SK-N-SH (cell line): ENCODE measurements at regions not wholly inside any gene's neighbourhood (a gene's known extent, or its start where the extent isn't known, plus 50 kb on each side); places are given as distances from the start of the nearest gene placed in this dataset.

ENCODE experiments used
- CTCF ChIA-PET: fragments of 300-600, 350-600 bp; formaldehyde crosslinking; extraction: SDS; loops from one replicate; lab custom pipeline; 2021; lab: Yijun Ruan, JAX
- POLR2A ChIA-PET: fragments of 350-600 bp; sonication (Branson Sonifier 250); formaldehyde crosslinking; extraction: SDS; loops from one replicate; lab custom pipeline; 2020; ENCODE audit warnings: antibody characterized with exemption, inconsistent platforms; lab: Yijun Ruan, JAX
- DNase-seq: peaks from one replicate; pipeline ENCODE4 v3.0.0; 2012
- H2AFZ ChIP-seq: fragments of 200-600 bp; sonication (generic); 2 replicates; pipeline ENCODE4 v1.8.1; 2016; ENCODE audit warnings: antibody characterized with exemption, mild to moderate bottlenecking, low read depth
- H3F3A ChIP-seq: fragments of 200-600 bp; sonication (generic); replicated peaks from 2 replicates; pipeline ENCODE3; 2016; ENCODE audit warnings: antibody characterized with exemption, mild to moderate bottlenecking; ENCODE audit not compliant: insufficient read depth
- H3K27ac ChIP-seq, 2 experiments: fragments of 200-500 bp in 1 of 2; fragments of 200-600 bp in 1 of 2; sonication (Bioruptor generic) in 1 of 2; sonication (generic), shearing (Covaris generic) in 1 of 2; 2 replicates each; pipeline versions ENCODE4 v1.5.1 to v1.6.1; 2014 to 2016; ENCODE audit warnings: low read depth in 2 of 2, inconsistent platforms in 1 of 2, low read length in 1 of 2, mild to moderate bottlenecking in 1 of 2, mixed read lengths in 1 of 2
- H3K27me3 ChIP-seq: fragments of 200-600 bp; sonication (generic), shearing (Covaris generic); 2 replicates; pipeline ENCODE4 v1.6.1; 2016; ENCODE audit warnings: mixed run types; ENCODE audit not compliant: insufficient read depth
- H3K36me3 ChIP-seq, 2 experiments: fragments of 200-500 bp in 1 of 2; fragments of 200-600 bp in 1 of 2; sonication (Bioruptor generic) in 1 of 2; sonication (generic) in 1 of 2; replicated peaks in 1 of 2; 2 replicates each; pipeline versions ENCODE3 to v1.5.1; 2014 to 2016; ENCODE audit warnings: low read length in 1 of 2, mild to moderate bottlenecking in 1 of 2; ENCODE audit not compliant: insufficient read depth in 2 of 2, control insufficient read depth in 1 of 2
- H3K4me1 ChIP-seq, 2 experiments: fragments of 200-500 bp in 1 of 2; fragments of 200-600 bp in 1 of 2; sonication (Bioruptor generic) in 1 of 2; sonication (generic), shearing (Covaris generic) in 1 of 2; 2 replicates each; pipeline versions ENCODE4 v1.5.1 to v1.6.1; 2014 to 2016; ENCODE audit warnings: low read depth in 1 of 2, low read length in 1 of 2, mixed run types in 1 of 2; ENCODE audit not compliant: insufficient read depth in 2 of 2, control insufficient read depth in 1 of 2
- H3K4me2 ChIP-seq: fragments of 200-600 bp; sonication (generic), shearing (Covaris generic); 2 replicates; pipeline ENCODE4 v1.6.1; 2017; ENCODE audit warnings: mixed run types
- H3K4me3 ChIP-seq, 2 experiments: fragments of 200-500 bp in 1 of 2; fragments of 200-600 bp in 1 of 2; sonication (Bioruptor generic) in 1 of 2; sonication (generic), shearing (Covaris generic) in 1 of 2; 2 replicates each; pipeline versions ENCODE4 v1.5.1 to v1.8.1; 2014 to 2016; ENCODE audit warnings: low read depth in 2 of 2, inconsistent platforms in 1 of 2, low read length in 1 of 2, mild to moderate bottlenecking in 1 of 2, mixed read lengths in 1 of 2, moderate library complexity in 1 of 2
- H3K79me2 ChIP-seq: fragments of 200-600 bp; sonication (generic); 2 replicates; pipeline ENCODE4 v1.8.1; 2017; ENCODE audit warnings: mild to moderate bottlenecking; ENCODE audit not compliant: insufficient read depth
- H3K9ac ChIP-seq: fragments of 200-600 bp; sonication (generic); 2 replicates; pipeline ENCODE4 v1.6.1; 2017; ENCODE audit warnings: mixed run types
- H3K9me2 ChIP-seq: fragments of 200-600 bp; sonication (generic); 2 replicates; pipeline ENCODE4 v1.6.1; 2017; ENCODE audit warnings: mixed run types
- H3K9me3 ChIP-seq: fragments of 200-600 bp; sonication (generic); 2 replicates; pipeline ENCODE4 v1.6.1; 2017; ENCODE audit warnings: mixed run types, mild to moderate bottlenecking, moderate library complexity
- H4K20me1 ChIP-seq: fragments of 200-600 bp; sonication (generic); 2 replicates; pipeline ENCODE4 v1.6.1; 2017; ENCODE audit warnings: mild to moderate bottlenecking, mixed run types; ENCODE audit not compliant: insufficient read depth
- CHD2 ChIP-seq: fragments of 150-350 bp; IDR thresholded peaks from 2 replicates; pipeline ENCODE4 v1.6.1; 2018; ENCODE audit warnings: low read length; ENCODE audit not compliant: partially characterized antibody
- CTCF ChIP-seq: fragments of 200-600 bp; sonication (generic); IDR thresholded peaks from 2 replicates; pipeline ENCODE4 v1.6.1; 2017; ENCODE audit warnings: antibody characterized with exemption, mild to moderate bottlenecking, moderate library complexity
- ELF1 ChIP-seq: IDR thresholded peaks from 2 replicates; pipeline ENCODE4 v1.4.0; 2012
- EP300 ChIP-seq, 2 experiments: IDR thresholded peaks; 2 replicates each; pipeline versions ENCODE4 v1.4.0 to v1.6.1; 2012; ENCODE audit warnings: borderline replicate concordance in 1 of 2, low read depth in 1 of 2, low read length in 1 of 2
- FOXJ3 ChIP-seq: sonication (generic); formaldehyde crosslinking; IDR thresholded peaks from 2 replicates; pipeline ENCODE4 v1.5.1; 2020; ENCODE audit warnings: mild to moderate bottlenecking, missing genetic modification reagents
- GATA2 ChIP-seq: sonication (generic); formaldehyde crosslinking; IDR thresholded peaks from 2 replicates; pipeline ENCODE4 v1.5.0; 2020; ENCODE audit warnings: mild to moderate bottlenecking, missing genetic modification reagents
- MEF2A ChIP-seq: IDR thresholded peaks from 2 replicates; pipeline ENCODE4 v1.4.0; 2012; ENCODE audit warnings: low read depth, borderline replicate concordance
- RAD21 ChIP-seq: IDR thresholded peaks from 2 replicates; pipeline ENCODE4 v1.6.1; 2012; ENCODE audit warnings: mild to moderate bottlenecking, low read length
- RCOR1 ChIP-seq: fragments of 150-350 bp; IDR thresholded peaks from 2 replicates; pipeline ENCODE4 v1.6.1; 2017; ENCODE audit warnings: antibody characterized with exemption, low read length
- RFX5 ChIP-seq: IDR thresholded peaks from 2 replicates; pipeline ENCODE4 v1.6.1; 2012; ENCODE audit warnings: mild to moderate bottlenecking, improper control_type of control experiment, low read length
- RXRA ChIP-seq: IDR thresholded peaks from 2 replicates; pipeline ENCODE4 v1.4.0; 2012; ENCODE audit warnings: low read depth, mild to moderate bottlenecking, borderline replicate concordance
- SMC3 ChIP-seq: IDR thresholded peaks from 2 replicates; pipeline ENCODE4 v1.6.1; 2012; ENCODE audit warnings: low read depth, low read length, improper control_type of control experiment
- TAF1 ChIP-seq: IDR thresholded peaks from 2 replicates; pipeline ENCODE4 v1.6.1; 2012; ENCODE audit warnings: low read depth, mild to moderate bottlenecking, low read length, moderate library complexity, borderline replicate concordance
- TCF12 ChIP-seq: IDR thresholded peaks from 2 replicates; pipeline ENCODE4 v1.4.0; 2012
- USF2 ChIP-seq: fragments of 150-350 bp; IDR thresholded peaks from 2 replicates; pipeline ENCODE4 v1.6.1; 2017; ENCODE audit warnings: antibody characterized with exemption, low read length, low read depth, borderline replicate concordance
- YY1 ChIP-seq: IDR thresholded peaks from 2 replicates; pipeline ENCODE4 v1.4.0; 2012; ENCODE audit warnings: low read depth, mild to moderate bottlenecking
- ZBTB33 ChIP-seq: IDR thresholded peaks from 2 replicates; pipeline ENCODE4 v1.4.0; 2012; ENCODE audit warnings: low read depth, borderline replicate concordance
- WGBS: methylation state at CpG from one replicate; pipeline ENCODE4 v1.1.6; 2017; ENCODE audit warnings: low lambda C conversion rate; 5-methylcytosine and 5-hydroxymethylcytosine counted together

GRCh38 chr1:199956005-199956404, 71.5 kb upstream of the NR5A2 start:
- CTCF ChIA-PET: interaction anchor here (1.5 kb wide), 1 partner anchor 13 kb away, joined by 4 read pairs; no protein-coding TSS in a partner anchor
- Histone ChIP-seq H3K4me3 (no peak overlapping the region), H3K79me2 (no peaks in the 10 kb centered on the region), H3K27ac (no peak overlapping the region), H4K20me1 (no peaks in the 10 kb centered on the region), H3K36me3 (no peaks in the 10 kb centered on the region), H3K27me3 (no peaks in the 10 kb centered on the region; the same call in 1 of the 2 replicates)
- 65% methylated on average over 4 of the region's 4 CpGs for WGBS
- TF ChIP-seq TCF12: no peak
- TF ChIP-seq, all 33 proteins: peak for 0
- POLR2A ChIA-PET: no interaction called here
- no peak overlapping the region for H3K9ac ChIP-seq
- no peaks in the 10 kb centered on the region for H3F3A ChIP-seq
- no peaks in the 10 kb centered on the region for H3K4me1 ChIP-seq
- no peak for DNase-seq
- H3K9me3 ChIP-seq: no peaks in the 10 kb centered on the region
- H3K9me2 ChIP-seq: no peaks in the 10 kb centered on the region
- H3K4me2 ChIP-seq: no peak overlapping the region
- H2AFZ ChIP-seq: no peak overlapping the region

- no peak for DNase-seq
- ChIA-PET POLR2A (no interaction called here), CTCF (no interaction called here)
- Histone ChIP-seq H3K9me3 (no peaks in the 10 kb centered on the region), H3K4me3 (no peak overlapping the region), H3K9ac (no peak overlapping the region), H3K4me1 (no peaks in the 10 kb centered on the region), H2AFZ (no peak overlapping the region), H3K4me2 (no peak overlapping the region), H3K27me3 (no peaks in the 10 kb centered on the region; the same call in 1 of the 2 replicates), H3F3A (no peaks in the 10 kb centered on the region), H3K79me2 (no peaks in the 10 kb centered on the region), H3K27ac (no peak overlapping the region), H4K20me1 (no peaks in the 10 kb centered on the region), H3K9me2 (no peaks in the 10 kb centered on the region), H3K36me3 (no peaks in the 10 kb centered on the region)
- WGBS: 82% methylated on average over 13 of the region's 29 CpGs
- TF ChIP-seq ELF1 (no peak), RXRA (no peak), CHD2 (no peak), USF2 (no peak), MEF2A (no peak), YY1 (no peak), ZBTB33 (no peak)
Observed at GRCh38 chr1:199959033-199959774, 68.3 kb upstream of the NR5A2 start.

- H3K9me2 ChIP-seq: no peaks in the 10 kb centered on the region
- H3K27me3 ChIP-seq: no peaks in the 10 kb centered on the region; the same call in 1 of the 2 replicates
- no peak overlapping the region for H3K4me2 ChIP-seq
- 84% methylated on average over 7 of the region's 19 CpGs for WGBS
- TF ChIP-seq RAD21 (no peak), GATA2 (CRISPR knock-in tag) (no peak), ELF1 (no peak), TAF1 (no peak), CTCF (no peak), RCOR1 (no peak), FOXJ3 (CRISPR knock-in tag) (no peak), USF2 (no peak), RFX5 (no peak), SMC3 (no peak), EP300 (IDR thresholded peaks at IDR 0.05; ENCODE audit: borderline replicate concordance in 1 of 2, low read depth in 1 of 2, low read length in 1 of 2) (no peak)
- TF ChIP-seq, all 33 proteins: peak for 0
- Histone ChIP-seq H4K20me1 (no peaks in the 10 kb centered on the region), H3K4me1 (no peaks in the 10 kb centered on the region), H3K79me2 (no peaks in the 10 kb centered on the region), H2AFZ (no peak overlapping the region), H3K9me3 (no peaks in the 10 kb centered on the region), H3K9ac (no peak overlapping the region), H3K27ac (no peak overlapping the region), H3F3A (no peaks in the 10 kb centered on the region), H3K4me3 (no peak overlapping the region), H3K36me3 (no peaks in the 10 kb centered on the region)
- CTCF ChIA-PET: no interaction called here
- no peak for DNase-seq
- POLR2A ChIA-PET: no interaction called here
Observed at GRCh38 chr1:199959775-199960110, 67.8 kb upstream of the NR5A2 start.
